ENCODE measurements at regions not wholly inside any gene's neighbourhood (a gene's known extent, or its start where the extent isn't known, plus 50 kb on each side); places are given as distances from the start of the nearest gene placed in this dataset.
A peak's percentile ranks its signal among the peaks of the same experiment; 100 is the strongest.

- no peak for DNase-seq (ENCODE audit: extremely low spot score)
- ChIA-PET CTCF (no interaction called here), POLR2A (no interaction called here)
- TF ChIP-seq CTCF (IDR thresholded peaks at IDR 0.05; ENCODE audit: control extremely low read depth, extremely low read depth, low read depth, missing control alignments), result no peak
Measured at GRCh38 chr20:4522310-4522709, 163.9 kb upstream of the PRNP start.

- CTCF ChIA-PET, result no interaction called here
- TF ChIP-seq CTCF (IDR thresholded peaks at IDR 0.05; ENCODE audit: control extremely low read depth, extremely low read depth, low read depth, missing control alignments), result no peak
- no peak for DNase-seq (ENCODE audit: extremely low spot score)
- POLR2A ChIA-PET, result no interaction called here
Measured at GRCh38 chr20:4521170-4521968, 164.9 kb upstream of the PRNP start.

GRCh38 chr20:4519534-4519933 is 166.7 kb upstream of the PRNP start:
- DNase-seq (ENCODE audit: extremely low spot score), result peak; percentile 39
- peak; percentile 28 for TF ChIP-seq CTCF (IDR thresholded peaks at IDR 0.05; ENCODE audit: control extremely low read depth, extremely low read depth, low read depth, missing control alignments)
- CTCF ChIA-PET, result interaction anchor here (1.1 kb wide), 1 partner anchor 11 kb away, joined by 4 read pairs; no protein-coding TSS in a partner anchor
- POLR2A ChIA-PET, result no interaction called here

GRCh38 chr20:4516876-4517275 is 169.4 kb upstream of the PRNP start:
- POLR2A ChIA-PET, result no interaction called here
- CTCF ChIA-PET, result no interaction called here
- DNase-seq (ENCODE audit: extremely low spot score), result no peak
- TF ChIP-seq CTCF (IDR thresholded peaks at IDR 0.05; ENCODE audit: control extremely low read depth, extremely low read depth, low read depth, missing control alignments), result no peak

- no peak for DNase-seq (ENCODE audit: extremely low spot score)
- CTCF ChIA-PET, result no interaction called here
- TF ChIP-seq CTCF (IDR thresholded peaks at IDR 0.05; ENCODE audit: control extremely low read depth, extremely low read depth, low read depth, missing control alignments), result no peak
- POLR2A ChIA-PET, result no interaction called here
Measured at GRCh38 chr20:4513720-4514119, 172.5 kb upstream of the PRNP start.

- TF ChIP-seq CTCF (IDR thresholded peaks at IDR 0.05; ENCODE audit: control extremely low read depth, extremely low read depth, low read depth, missing control alignments), result no peak
- DNase-seq (ENCODE audit: extremely low spot score), result no peak
- POLR2A ChIA-PET, result no interaction called here
- CTCF ChIA-PET, result no interaction called here
Measured at GRCh38 chr20:4512891-4513550, 173.2 kb upstream of the PRNP start.

Data from GM10248 (cell line).